DOHH2 (cell line): ENCODE measurements at regions not wholly inside any gene's neighbourhood (a gene's known extent, or its start where the extent isn't known, plus 50 kb on each side); places are given as distances from the start of the nearest gene placed in this dataset.

Experiments used
- CTCF ChIP-seq: fragments of 200-600 bp; sonication (generic); IDR thresholded peaks from one replicate; pipeline ENCODE4 v1.5.1; 2014; ENCODE audit warnings: antibody characterized with exemption, mild to moderate bottlenecking, low read depth, low read length; ENCODE audit not compliant: poor library complexity, severe bottlenecking
- EZH2phosphoT487 ChIP-seq: fragments of 200-600 bp; sonication (generic); IDR thresholded peaks from 2 replicates; pipeline ENCODE4 v1.6.1; 2017; ENCODE audit warnings: borderline replicate concordance, mild to moderate bottlenecking, antibody characterized with exemption, low read length, moderate library complexity, mixed read lengths

GRCh38 chr2:64889803-64890202 lies 99.4 kb upstream of the SLC1A4 start:
- TF ChIP-seq CTCF (no peak), EZH2phosphoT487 (no peak)
